Large intestine (tissue), 3 donors: ENCODE measurements at regions not wholly inside any gene's neighbourhood (a gene's known extent, or its start where the extent isn't known, plus 50 kb on each side); places are given as distances from the start of the nearest gene placed in this dataset.

Experiments used
- DNase-seq, 2 donors: peaks; one replicate each; pipeline versions ENCODE4 v3.0.0 to v3.0.0-alpha.2; 2013
- H3K27ac ChIP-seq: one replicate; pipeline ENCODE4 v1.5.1; 2013; ENCODE audit warnings: low read length
- H3K27me3 ChIP-seq: 2 replicates; pipeline ENCODE4 v1.6.1; 2013; ENCODE audit warnings: low read length; ENCODE audit not compliant: control insufficient read depth, insufficient read depth
- H3K36me3 ChIP-seq: 2 replicates; pipeline ENCODE4 v1.6.1; 2013; ENCODE audit warnings: low read length; ENCODE audit not compliant: control insufficient read depth, insufficient read depth
- H3K4me1 ChIP-seq: one replicate; pipeline ENCODE4 v1.6.1; 2013; ENCODE audit warnings: low read length; ENCODE audit not compliant: control insufficient read depth, insufficient read depth
- H3K4me3 ChIP-seq: one replicate; pipeline ENCODE4 v1.5.1; 2013; ENCODE audit warnings: low read length
- H3K9me3 ChIP-seq: one replicate; pipeline ENCODE4 v1.6.1; 2013; ENCODE audit warnings: mild to moderate bottlenecking, low read depth, low read length, moderate library complexity; ENCODE audit not compliant: control insufficient read depth
- WGBS: methylation state at CpG from one replicate; pipeline ENCODE4 v1.1.5; 2013; ENCODE audit warnings: low lambda C conversion rate; ENCODE audit not compliant: insufficient coverage; 5-methylcytosine and 5-hydroxymethylcytosine counted together

GRCh38 chr4:111628437-111628836, 516.8 kb upstream of the FAM241A start:
- Histone ChIP-seq H3K9me3 (no peaks in the 10 kb centered on the region), H3K4me1 (no peaks in the 10 kb centered on the region), H3K27me3 (no peaks in the 10 kb centered on the region), H3K36me3 (no peaks in the 10 kb centered on the region), H3K27ac (no peak overlapping the region), H3K4me3 (no peak overlapping the region)
- no peak for DNase-seq
- no CpG with 5 or more reads among the region's 10 CpGs for WGBS

DNA sequence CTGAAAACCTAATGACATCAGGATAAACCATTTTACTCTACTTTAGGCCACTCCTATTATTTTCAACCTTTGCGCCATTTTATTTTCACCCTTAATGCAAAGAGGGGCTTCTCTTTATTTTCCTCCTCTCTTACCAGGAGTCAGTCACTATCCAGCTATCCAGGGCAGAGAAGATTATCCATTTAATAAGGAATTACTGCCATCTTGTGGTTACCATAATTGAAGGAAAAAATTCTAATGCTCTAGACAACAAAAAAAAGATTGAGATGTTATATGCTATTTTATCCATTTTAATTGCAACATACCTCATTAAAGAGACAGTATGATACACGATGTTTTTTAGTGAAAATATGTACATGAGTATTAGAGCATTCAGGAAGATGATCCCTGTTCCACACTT, 514.5 kb upstream of the FAM241A start:
- H3K9me3 ChIP-seq: no peaks in the 10 kb centered on the region
- WGBS: 53% methylated on average over 2 of the region's 2 CpGs
- no peaks in the 10 kb centered on the region for H3K27me3 ChIP-seq
- no peak for DNase-seq
- no peak overlapping the region for H3K4me3 ChIP-seq
- H3K36me3 ChIP-seq: no peaks in the 10 kb centered on the region
- H3K27ac ChIP-seq: no peak overlapping the region
- no peaks in the 10 kb centered on the region for H3K4me1 ChIP-seq

DNA sequence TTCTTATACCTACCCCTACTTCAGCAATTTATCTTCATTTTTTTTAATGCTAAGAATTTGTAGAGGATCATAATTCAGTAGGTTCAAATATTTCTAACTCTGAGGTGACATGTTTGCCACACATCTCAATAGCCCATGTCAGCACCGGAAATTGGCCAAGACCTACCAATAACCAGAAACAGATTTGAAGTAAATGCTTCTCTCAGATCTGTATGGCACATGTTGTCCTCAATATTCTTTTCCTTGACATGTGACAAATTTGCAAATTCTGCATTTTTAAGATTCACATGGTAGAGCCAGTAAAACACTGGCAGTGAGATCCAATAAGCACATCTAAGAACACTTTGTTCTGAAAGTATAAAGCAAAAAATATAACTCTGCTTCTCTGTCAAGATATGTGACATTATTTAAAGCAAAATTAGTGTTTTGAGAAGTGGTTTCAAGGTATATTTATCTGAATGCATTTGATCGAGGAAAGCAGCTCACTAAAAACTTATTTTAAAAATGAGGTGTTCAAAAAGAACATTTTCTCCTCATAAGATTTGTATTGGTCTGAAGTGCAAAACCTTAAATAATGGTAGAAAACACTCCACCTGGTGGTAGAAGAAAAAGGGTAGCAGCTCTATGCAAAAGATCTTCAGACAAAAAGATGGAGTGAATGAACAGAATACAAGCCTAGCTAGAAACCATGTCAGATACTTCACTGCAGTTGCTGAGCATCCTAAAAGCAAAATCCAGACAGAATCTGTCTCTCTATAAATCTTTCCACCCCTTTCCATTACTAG, 513.8 kb upstream of the FAM241A start:
- Histone ChIP-seq H3K27ac (no peak overlapping the region), H3K4me1 (no peaks in the 10 kb centered on the region), H3K9me3 (no peaks in the 10 kb centered on the region), H3K4me3 (no peak overlapping the region), H3K36me3 (no peaks in the 10 kb centered on the region), H3K27me3 (no peaks in the 10 kb centered on the region)
- 100% methylated on average over 1 of the region's 2 CpGs for WGBS
- DNase-seq: no peak

- no CpG with 5 or more reads among the region's 1 CpG for WGBS
- Histone ChIP-seq H3K36me3 (no peaks in the 10 kb centered on the region), H3K27me3 (no peaks in the 10 kb centered on the region), H3K4me1 (no peaks in the 10 kb centered on the region), H3K4me3 (no peak overlapping the region), H3K27ac (no peak overlapping the region), H3K9me3 (no peaks in the 10 kb centered on the region)
- DNase-seq: no peak
Measured at GRCh38 chr4:111632641-111633151, 512.6 kb upstream of the FAM241A start.

DNA sequence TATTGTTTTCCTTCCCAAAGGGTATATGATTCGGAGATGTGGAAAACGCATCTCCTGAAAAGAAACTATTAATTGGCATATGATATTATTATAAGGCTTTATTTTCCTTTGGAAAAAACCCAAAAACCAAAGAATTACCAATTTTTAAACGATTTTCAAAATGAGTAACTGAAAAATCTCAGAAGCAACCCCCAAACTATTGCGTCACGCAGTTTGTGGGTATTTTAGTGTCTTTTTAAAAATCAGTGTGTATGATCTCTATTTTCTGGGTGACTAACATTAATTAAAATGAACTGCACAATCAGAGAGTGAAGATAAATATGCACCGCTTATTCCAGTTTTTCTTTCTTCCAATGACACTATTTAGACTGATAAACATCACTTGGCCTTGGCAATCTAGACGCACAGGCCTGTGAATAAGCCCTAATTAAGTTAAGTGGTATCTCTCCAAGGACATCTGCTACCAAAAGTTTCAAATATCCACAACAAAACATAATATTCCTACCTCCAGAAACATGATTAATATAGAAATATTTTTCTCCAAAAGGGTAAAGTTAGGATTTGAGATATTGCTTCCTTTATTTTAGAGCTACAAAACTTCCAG, 511.5 kb upstream of the FAM241A start:
- DNase-seq: no peak
- Histone ChIP-seq H3K9me3 (no peaks in the 10 kb centered on the region), H3K4me1 (no peaks in the 10 kb centered on the region), H3K27ac (no peak overlapping the region), H3K36me3 (no peaks in the 10 kb centered on the region), H3K27me3 (no peaks in the 10 kb centered on the region), H3K4me3 (no peak overlapping the region)
- WGBS: 72% methylated on average over 3 of the region's 7 CpGs

DNA sequence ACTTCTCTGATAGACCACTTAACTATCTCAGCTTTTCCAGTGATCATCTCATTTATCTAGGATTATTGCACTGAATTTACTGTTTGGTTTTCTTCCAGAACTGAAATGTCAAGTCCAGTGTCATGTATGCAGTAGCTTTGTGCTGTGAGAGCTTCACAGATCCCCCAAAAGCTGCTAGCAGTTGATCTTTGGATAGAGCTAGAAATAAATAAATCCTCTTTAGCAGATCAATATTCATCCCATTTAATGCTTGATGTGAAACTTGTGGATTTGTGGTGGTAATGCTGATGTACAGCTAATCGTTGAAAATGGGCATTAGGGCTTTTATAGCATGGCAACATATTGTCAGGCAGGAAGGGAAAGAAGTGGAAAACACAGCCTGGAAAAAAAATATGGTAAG, 509.6 kb upstream of the FAM241A start:
- H3K9me3 ChIP-seq: no peaks in the 10 kb centered on the region
- H3K27me3 ChIP-seq: no peaks in the 10 kb centered on the region
- no peaks in the 10 kb centered on the region for H3K4me1 ChIP-seq
- no peak for DNase-seq
- H3K4me3 ChIP-seq: no peak overlapping the region
- H3K27ac ChIP-seq: no peak overlapping the region
- H3K36me3 ChIP-seq: no peaks in the 10 kb centered on the region
- 80% methylated on average over 1 of the region's 1 CpG for WGBS

- Histone ChIP-seq H3K27ac (no peak overlapping the region), H3K9me3 (no peaks in the 10 kb centered on the region), H3K4me3 (no peak overlapping the region), H3K36me3 (no peaks in the 10 kb centered on the region), H3K27me3 (no peaks in the 10 kb centered on the region), H3K4me1 (no peaks in the 10 kb centered on the region)
- WGBS: no CpG with 5 or more reads among the region's 2 CpGs
- DNase-seq: no peak
Measured at GRCh38 chr4:111636961-111637585, 508.2 kb upstream of the FAM241A start.

- no peaks in the 10 kb centered on the region for H3K4me1 ChIP-seq
- no peaks in the 10 kb centered on the region for H3K27me3 ChIP-seq
- WGBS: 32% methylated on average over 3 of the region's 3 CpGs
- no peaks in the 10 kb centered on the region for H3K36me3 ChIP-seq
- no peak overlapping the region for H3K27ac ChIP-seq
- DNase-seq: no peak
- H3K4me3 ChIP-seq: no peak overlapping the region
- H3K9me3 ChIP-seq: no peaks in the 10 kb centered on the region
Measured at GRCh38 chr4:111639120-111639690, 506.0 kb upstream of the FAM241A start.

- no peak for DNase-seq
- Histone ChIP-seq H3K36me3 (no peaks in the 10 kb centered on the region), H3K4me3 (no peak overlapping the region), H3K27me3 (no peaks in the 10 kb centered on the region), H3K9me3 (no peaks in the 10 kb centered on the region), H3K27ac (no peak overlapping the region), H3K4me1 (no peaks in the 10 kb centered on the region)
- WGBS: 33% methylated on average over 5 of the region's 6 CpGs
Measured at GRCh38 chr4:111639876-111640275, 505.4 kb upstream of the FAM241A start.

DNA sequence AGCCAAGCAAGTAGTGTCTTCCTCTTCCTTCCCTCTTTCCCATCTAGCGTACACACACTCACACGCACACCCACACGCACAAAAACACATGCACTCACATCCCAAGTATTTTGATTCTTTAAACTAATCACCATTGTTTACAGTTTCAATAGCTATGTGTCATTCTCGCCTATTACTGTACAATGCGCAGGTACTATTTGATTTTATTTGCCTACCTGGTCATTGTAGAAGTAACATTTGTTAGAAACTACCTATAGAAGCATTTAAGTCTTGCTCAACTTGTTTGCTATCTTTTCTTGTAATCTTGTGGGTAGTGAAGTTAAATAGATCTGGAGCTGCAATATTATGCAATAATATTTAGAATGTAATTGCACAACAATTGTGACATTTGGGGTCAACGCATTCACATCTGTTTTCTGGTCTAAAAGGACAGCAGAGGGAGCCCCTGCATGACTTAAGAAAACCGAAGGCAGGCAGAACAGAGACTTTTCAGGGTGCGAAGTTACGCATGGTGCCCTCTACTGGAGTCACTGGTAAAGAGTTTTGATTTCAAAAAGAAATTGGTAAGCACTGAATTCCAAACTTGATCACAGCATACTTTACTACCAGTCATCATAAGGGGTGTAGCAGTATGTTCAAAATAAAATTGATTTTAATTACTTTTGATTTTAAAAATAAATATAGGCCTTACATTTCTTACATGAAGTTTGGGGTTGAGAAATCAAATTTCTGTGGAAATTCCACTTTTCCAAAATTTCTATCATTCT, 503.3 kb upstream of the FAM241A start:
- peak; percentile 79 to 82 for DNase-seq
- no peak overlapping the region for H3K27ac ChIP-seq
- no peaks in the 10 kb centered on the region for H3K4me1 ChIP-seq
- H3K27me3 ChIP-seq: no peaks in the 10 kb centered on the region
- H3K9me3 ChIP-seq: no peaks in the 10 kb centered on the region
- no peaks in the 10 kb centered on the region for H3K36me3 ChIP-seq
- H3K4me3 ChIP-seq: no peak overlapping the region
- WGBS: 100% methylated on average over 1 of the region's 9 CpGs
